GM12873 (cell line): ENCODE measurements at regions not wholly inside any gene's neighbourhood (a gene's known extent, or its start where the extent isn't known, plus 50 kb on each side); places are given as distances from the start of the nearest gene placed in this dataset.

Source experiments
- TF ChIP-seq, protein P1 (sequence below): IDR thresholded peaks from 2 replicates; pipeline ENCODE4 v1.5.1; 2012; ENCODE audit warnings: low read depth, mild to moderate bottlenecking, moderate library complexity, low read length, control low read depth; ENCODE audit not compliant: insufficient read depth; ENCODE audit errors: missing control alignments

DNA sequence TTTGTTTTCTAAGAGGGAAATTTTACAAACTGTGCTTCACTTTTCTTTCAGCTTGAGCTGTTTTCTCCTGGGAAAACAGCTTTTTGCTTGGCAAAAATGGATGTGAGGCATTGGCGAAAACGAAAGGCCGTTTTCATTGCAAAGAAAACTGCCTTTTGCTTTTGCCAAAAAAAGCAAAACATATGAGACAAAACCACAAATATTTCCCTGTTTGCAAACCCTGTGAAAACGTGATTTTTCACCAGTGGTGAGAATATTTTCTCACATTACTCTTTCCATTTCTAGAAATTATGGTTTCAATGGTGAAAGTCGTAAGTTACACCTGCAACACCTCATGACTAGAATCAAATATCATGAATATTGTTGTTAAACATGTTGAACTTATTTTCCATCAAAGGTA, 74.0 kb upstream of the ZBTB18 start:
- TF ChIP-seq, protein P1, sequence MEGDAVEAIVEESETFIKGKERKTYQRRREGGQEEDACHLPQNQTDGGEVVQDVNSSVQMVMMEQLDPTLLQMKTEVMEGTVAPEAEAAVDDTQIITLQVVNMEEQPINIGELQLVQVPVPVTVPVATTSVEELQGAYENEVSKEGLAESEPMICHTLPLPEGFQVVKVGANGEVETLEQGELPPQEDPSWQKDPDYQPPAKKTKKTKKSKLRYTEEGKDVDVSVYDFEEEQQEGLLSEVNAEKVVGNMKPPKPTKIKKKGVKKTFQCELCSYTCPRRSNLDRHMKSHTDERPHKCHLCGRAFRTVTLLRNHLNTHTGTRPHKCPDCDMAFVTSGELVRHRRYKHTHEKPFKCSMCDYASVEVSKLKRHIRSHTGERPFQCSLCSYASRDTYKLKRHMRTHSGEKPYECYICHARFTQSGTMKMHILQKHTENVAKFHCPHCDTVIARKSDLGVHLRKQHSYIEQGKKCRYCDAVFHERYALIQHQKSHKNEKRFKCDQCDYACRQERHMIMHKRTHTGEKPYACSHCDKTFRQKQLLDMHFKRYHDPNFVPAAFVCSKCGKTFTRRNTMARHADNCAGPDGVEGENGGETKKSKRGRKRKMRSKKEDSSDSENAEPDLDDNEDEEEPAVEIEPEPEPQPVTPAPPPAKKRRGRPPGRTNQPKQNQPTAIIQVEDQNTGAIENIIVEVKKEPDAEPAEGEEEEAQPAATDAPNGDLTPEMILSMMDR, result no peak

DNA sequence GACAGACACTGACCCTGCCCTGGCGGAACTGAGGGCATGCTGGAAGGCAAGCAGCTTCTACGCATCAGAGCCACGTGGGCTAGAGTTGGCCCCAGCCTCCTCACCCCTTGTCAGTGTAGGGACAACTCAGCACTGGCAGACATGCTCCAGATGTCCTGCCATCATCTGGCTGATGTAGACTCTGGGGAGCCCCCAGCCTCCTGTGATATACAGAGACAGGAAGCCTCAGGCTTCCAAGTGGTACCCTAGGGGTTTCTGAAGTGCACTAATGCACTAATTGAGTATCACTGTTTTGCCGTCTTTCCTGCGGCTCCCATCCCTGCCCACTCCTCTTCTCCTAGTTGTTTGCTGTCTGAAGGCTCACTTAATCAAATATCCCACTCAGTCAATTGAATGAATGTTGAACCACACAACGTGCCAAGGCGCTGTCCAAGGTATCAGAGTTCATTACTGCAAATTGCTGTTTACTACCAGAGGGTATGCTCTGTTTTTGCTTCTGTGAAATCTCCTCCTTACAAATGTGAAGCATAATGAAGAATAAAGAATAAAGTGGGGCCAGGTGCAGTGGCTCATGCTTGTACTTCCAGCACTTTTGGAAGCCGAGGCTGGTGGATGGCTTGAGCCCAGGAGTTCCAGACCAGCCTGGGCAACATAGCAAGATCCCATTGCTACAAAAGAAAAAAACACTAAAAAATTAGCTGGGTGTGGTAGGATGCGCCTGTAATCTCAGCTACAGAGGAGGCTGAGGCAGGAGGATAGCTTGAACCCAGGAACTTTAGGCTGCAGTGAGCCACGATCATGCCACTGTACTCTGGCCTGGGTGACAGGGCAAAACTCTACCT, 76.4 kb upstream of the ZBTB18 start:
- TF ChIP-seq, protein P1, result no peak

DNA sequence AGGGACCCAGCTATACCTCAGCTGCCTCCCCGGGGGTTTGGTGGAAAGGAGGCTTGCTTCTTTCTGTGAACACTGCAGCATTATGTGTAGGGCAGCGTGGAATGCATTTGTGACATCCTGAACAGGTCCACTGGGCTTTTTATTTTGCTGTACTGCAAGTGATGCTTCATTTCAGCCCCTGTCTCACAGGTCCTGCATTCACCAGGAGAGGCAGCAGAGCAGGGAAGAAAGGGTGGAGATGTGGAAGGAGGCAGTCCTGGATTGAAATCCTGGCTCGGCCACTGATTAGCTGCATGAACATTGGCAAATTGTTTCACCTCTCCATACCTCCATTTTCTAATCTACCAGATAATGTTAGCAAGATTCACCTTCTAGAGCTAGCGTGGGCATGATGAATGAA, 77.9 kb upstream of the ZBTB18 start:
- TF ChIP-seq, protein P1, result no peak

DNA sequence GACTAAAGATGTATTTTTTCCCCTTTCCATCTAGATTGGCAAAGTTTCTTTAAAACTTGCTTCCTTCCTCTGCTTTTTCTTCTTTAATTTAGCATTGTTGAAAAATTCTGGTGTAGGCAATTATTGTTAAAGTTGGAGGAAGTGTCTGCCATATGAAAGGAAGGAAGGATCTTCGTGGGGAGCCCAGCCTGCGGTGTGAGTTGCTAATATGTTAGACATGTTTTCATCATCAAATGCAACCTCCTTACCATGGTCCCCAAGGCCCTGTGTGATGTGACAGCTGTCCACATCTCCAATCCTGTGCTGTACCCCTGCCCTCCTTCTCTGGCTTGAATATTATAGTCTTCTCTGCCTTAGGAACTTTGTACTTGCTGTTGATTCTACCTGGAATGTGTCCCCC, 81.0 kb upstream of the ZBTB18 start:
- TF ChIP-seq, protein P1, result no peak

DNA sequence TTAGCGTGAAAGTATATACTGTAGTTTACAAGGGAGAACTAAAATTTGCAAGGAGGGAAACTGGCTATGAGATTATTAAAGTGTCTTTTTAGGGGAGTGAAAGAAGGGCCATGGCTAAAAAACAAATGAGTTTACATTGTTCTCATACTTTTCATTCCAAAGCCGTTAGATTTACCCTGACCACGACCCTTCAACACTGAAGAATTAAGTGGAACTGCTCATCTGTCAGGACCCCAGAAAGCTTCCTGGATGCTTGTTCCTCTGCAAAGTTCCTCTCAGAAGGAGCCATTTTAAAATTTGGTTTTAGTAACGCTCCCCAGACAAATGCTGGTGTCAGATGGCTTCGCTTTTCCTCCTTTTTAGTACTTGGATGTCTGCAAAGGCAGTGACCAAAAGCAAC, 82.7 kb upstream of the ZBTB18 start:
- TF ChIP-seq, protein P1, result no peak

DNA sequence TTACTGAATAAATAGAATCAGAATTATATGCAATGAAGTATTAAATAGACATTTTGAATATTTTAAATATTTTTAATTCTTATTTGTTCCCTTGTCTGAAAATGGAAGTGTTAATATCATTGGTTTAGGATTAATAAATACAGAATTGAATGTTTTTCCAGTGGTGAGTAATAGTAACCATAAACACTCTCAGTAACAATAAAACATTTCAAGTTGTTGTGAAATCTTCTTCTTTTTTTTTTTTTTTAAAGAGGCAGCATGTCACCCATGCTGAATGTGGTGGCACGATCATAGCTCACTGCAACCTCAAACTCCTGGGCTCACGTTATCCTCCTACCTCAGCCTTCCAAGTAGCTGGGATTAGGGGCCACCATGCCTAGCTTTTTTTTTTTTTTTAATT, 86.2 kb upstream of the ZBTB18 start:
- TF ChIP-seq, protein P1, result no peak

DNA sequence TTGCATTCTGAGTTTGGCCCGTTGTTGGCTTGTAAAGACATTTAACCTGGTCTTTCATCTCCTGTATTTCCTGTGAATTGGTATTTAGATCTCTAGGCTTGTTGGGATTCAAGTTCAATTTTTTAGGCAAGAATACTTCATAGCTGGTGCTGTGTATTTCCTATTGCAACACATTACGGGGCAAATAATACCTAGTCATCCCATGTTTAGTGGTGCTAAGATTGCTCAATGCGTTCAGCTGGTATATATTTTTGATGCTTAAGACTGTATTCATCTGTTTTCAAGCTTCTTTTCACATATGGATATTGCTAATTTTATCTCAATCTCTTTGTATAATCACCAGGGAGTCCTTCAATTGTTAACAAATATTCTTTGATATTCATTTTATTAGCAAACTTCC, 87.5 kb upstream of the ZBTB18 start:
- TF ChIP-seq, protein P1, result no peak

DNA sequence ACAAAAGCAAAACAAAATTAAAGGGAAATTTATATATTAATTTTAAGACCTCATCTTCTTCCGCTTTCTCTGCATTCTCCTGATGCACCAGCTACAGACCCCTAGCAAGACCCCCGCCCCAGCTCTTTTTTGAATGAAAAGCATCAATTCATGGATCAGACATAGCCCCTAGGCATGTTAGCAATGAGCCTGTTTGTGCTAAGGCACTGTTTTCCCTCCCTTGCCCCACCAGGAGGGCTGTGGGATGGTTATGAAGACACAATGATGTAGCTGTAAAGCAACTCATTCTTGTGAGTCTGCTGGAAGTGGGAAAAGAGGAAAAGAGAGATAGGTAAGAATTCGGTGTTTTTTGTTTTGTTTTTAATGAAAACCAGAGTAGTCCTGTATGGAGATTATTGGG, 88.5 kb upstream of the ZBTB18 start:
- TF ChIP-seq, protein P1, result no peak
